Activated T-cell treated with anti-CD3 and anti-CD28 coated beads, Interleukin-2, amount 50 U/mL, for 48 hours (primary cell): ENCODE measurements at regions not wholly inside any gene's neighbourhood (a gene's known extent, or its start where the extent isn't known, plus 50 kb on each side); places are given as distances from the start of the nearest gene placed in this dataset.
"Not testable (repeated sequence)": the region's sequence is repeated elsewhere in the genome, so short reads cannot be mapped to it uniquely, and the experiment has no call there.

Experiments used
- DNase-seq, 2 experiments: peaks; one replicate each; pipeline ENCODE4 v3.0.0-alpha.2; 2020

DNA sequence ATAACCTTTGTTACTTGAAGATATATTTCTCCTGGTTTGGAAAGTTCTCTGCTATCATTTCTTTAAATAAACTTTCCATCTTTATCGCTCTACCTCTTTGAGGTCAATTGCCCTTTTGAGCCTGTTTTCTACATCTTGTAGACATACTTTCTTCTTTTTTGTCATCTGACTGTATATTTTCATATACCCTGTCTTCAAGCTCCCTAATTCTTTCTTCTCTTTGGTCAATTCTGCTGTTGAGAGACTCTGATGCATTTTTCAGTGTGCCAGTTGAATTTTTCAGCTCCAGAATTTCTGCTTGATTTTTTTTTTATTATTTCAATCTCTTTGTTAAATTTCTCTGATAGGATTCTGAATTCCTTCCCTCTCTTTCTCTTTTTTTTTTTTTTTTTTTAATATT lies 511.2 kb upstream of the GRAMD2B start:
- DNase-seq: no peak

DNA sequence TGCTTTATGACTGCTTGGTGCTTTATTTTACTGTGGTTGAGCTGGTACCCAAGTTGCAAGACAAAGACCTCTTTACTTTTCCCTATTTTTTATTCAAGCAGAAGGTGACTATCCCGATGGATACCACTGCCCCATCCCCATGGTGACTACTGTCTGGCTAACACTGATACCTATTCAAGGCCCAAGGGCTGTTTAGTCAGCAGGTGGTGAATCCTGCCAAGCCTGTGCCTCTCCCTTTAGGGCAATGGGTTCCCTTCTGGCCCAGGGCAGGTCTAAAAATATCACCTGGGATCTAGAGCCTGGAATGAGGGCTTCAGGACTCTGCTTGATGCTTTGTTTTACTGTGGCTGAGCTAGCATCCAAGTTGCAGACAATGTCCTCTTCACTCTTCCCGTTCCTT lies 510.0 kb upstream of the GRAMD2B start:
- DNase-seq: no peak

DNA sequence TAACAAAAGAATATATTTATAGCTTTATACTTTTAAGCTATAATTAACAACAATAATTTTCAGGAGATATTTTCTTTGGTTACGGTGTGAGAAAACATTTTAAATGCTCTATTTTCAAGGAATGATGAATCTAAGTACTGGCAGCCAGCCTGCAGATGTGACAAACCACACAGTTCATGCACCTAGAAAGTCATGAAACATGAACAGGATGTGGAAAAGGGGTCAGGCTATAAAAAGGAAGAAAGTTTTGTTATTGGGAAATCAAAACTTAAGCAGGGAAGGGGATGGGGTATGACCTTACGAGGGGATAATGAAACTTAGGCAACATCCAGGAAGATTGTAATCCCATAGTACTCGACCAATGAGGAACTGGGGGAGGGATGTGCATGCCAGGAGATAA lies 508.7 kb upstream of the GRAMD2B start:
- no peak for DNase-seq

DNA sequence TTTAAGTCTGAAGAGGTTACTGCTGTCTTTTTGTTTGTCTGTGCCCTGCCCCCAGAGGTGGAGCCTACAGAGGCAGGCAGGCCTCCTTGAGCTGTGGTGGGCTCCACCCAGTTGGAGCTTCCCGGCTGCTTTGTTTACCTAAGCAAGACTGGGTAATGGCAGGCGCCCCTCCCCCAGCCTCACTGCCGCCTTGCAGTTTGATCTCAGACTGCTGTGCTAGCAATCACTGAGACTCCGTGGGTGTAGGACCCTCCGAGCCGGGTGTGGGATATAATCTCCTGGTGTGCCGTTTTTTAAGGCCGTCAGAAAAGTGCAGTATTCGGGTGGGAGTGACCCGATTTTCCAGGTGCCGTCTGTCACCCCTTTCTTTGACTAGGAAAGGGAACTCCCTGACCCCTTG lies 499.3 kb upstream of the GRAMD2B start:
- not testable (repeated sequence) for DNase-seq

DNA sequence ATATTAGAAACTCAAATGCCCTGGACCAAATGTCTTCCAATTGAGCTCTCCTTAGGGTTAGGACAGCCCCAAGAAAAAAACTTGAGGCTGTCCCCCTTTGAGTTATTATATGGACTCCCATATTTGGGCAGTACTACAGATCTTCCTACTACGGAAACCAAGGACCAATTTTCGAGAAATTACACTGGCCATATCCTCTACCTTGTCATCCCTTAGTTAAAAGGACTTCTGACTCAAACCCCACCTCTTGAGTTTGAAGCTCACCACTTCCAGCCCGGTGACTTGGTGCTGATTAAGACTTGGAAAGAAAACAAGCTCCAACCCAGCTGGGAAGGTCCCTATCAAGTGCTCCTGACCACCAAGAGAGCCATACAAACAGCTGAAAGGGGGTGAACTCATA lies 497.0 kb upstream of the GRAMD2B start:
- DNase-seq: no peak

DNA sequence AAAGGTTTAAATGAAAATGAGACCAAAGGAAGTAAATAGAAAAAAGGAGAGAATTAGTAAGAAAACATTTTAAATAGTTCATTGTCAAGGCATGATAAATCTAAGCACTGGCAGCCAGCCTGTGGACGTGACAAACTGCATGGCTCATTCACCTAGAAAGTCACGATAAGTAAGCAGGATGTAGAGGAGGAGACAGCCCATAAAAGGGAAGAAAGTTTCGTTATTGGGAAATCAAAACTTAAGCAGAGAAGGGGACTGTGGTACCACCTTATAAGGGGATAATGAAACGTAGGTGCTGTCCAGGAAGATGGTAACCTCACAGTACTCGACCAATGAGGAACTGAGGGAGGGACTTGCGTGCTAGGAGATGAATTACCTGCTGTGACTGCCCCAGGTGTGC lies 494.5 kb upstream of the GRAMD2B start:
- DNase-seq: no peak

DNA sequence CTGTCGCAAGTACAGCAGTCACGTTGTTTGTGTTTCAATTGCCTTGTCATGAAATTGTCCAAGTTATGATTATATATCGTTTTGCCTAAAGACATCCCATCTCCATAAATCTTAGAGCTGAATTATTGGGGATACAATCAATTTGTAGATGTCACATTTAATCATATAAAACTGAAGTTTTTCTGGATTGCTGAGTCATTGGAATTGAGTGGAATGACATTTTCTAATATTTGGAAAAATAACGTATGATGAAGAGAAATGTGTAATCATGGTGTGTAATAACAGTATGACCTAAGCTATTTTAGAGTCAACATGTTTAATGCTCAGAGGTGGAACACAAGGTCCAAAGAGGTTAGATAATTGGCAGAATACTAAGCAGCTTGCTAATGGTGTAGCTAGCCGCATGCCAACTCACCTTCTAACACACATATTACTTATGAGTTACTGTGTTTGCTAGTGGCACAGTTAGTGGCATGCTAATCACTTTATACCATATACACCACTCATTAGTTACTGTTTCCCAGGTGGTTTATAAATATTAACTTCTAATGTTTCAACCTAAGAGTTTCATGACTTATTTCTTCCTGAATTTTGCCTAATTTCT lies 473.1 kb upstream of the GRAMD2B start:
- no peak for DNase-seq

DNA sequence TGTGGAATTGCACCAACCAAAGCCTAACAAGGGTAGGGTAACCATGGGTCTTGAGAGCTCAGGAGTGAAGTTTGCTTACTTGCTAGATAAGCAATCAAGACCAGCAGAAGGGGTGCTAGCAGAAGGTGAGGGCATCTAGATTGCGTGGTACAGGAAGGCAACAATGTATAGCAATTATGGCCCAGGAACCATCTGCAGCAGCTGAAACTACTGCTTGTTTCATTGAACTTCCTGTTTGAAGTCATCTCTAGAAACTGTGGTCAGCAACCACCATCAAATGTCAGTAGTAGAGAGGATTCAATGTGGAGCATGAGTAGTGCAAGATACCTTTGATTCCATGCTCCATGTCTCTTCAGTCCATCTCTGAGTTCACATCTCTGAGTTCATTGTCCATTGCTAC lies 462.1 kb upstream of the GRAMD2B start:
- no peak for DNase-seq

DNA sequence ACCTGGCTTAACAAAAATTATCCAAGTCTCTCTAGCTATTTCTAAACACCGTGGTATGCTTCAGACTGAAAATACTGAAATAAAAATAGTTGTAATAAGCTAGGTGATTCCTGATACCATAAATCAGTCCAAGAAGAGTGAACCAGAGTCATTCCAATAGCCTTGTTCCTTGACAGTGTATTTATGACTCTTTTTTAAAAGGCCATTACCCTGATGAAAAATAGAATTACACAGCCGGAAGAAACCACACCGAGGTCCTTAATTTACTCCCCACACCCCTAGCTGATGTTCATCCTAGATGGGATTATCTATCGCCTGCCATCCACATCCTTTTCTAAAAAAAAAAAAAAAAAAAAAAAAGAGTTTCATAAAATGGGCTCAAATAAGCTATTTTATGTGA lies 457.6 kb upstream of the GRAMD2B start:
- DNase-seq: no peak

DNA sequence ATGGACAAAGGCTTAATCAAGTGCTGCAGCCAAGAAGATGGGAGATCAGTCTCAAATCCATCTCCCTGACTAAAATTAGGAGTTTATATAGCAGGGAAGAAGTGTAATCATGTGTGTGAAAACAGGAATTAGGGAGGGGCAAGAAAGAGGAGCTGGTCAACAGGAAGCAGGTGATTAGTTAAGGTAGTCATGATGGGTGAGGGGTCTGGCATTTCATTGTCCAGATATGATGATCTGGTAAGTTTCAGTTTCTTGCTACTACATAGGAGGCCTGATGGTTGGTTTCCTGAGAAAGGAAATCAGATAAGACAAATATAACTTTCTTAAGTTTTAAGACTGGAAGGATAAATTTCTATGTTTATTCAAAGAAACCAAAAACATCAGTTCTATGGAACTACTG lies 455.6 kb upstream of the GRAMD2B start:
- DNase-seq: no peak

DNA sequence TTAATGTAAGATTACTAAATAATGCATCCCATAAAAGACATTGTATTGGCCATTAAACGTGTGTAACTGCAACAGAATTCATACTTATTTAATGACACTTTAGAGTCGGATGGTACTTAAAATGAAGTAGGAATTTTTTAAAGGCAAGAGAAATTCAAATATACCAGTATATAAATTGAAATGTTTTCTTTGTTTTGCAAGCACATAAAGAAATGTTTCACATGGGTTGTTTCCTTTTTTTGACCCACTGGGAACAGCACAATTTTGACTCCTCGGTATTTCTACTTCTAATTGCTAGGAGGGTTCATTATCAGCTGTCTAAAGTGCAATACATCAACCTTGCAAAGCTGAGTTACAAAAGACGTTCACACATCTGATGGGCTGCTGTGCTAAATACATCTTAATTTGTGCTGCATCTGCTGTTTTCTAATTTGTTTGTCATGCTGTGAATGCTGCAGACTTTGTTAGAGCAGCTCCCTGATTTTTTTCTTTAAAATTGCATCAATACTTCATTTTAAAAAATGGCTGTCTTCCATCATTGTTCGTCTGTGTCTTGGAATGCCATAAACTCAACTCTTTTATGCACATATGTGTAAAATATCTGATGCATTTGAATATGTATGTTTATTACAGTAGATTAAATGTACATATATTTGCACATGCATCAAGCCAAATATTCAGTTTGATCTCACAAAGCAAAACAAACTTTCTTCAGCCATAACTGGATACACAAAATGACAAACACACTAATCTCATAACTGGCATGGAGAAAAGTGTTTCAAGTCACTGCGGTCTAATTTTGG lies 454.0 kb upstream of the GRAMD2B start:
- no peak for DNase-seq

DNA sequence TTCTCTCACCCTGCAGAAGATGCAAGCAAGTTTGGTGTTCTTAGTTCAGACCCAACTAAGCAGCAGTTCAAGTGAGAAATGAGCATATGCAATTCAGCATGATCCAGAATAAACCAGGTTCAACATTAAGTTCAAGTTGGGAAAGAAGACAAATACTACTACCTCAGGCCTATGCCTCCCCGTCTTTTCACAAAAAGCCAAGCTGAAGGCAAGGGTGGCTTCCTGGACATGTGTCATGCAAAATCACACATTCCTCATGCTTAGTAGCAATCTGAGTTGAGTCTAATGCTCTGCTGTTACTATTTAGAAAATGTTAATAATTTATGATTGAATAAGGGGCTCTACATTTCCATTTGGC lies 453.4 kb upstream of the GRAMD2B start:
- no peak for DNase-seq

DNA sequence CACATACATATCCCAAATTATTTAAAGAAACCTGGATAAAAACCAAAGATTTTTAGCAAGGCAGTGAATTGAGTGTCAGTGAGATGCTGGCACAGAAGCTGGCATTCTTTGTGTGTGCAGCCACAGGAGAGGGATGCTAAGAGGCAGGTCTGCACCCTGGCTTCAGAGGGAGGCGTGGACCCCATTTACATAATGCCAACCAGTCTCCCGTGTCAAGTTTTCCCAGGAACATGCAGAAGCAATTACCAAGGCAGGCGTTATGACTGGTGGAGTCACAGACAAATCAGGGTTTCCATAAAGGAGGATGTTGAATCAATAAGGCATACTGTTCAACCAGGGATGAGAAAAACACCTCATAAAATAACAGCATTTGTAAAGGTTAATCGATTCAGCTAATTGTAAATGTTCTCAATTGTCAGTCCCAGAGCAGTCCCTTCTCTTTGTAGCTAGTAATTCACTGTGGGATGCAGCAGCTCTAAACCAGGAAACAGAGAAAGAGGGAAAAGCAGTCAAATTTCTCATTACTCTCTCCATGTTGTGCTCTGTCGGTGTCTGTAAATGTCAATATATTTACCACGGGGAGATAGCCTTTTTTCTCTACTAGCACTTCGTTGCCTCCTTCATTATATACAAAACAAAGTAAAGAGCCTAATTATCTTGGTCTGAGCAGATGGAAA lies 452.4 kb upstream of the GRAMD2B start:
- DNase-seq: no peak

DNA sequence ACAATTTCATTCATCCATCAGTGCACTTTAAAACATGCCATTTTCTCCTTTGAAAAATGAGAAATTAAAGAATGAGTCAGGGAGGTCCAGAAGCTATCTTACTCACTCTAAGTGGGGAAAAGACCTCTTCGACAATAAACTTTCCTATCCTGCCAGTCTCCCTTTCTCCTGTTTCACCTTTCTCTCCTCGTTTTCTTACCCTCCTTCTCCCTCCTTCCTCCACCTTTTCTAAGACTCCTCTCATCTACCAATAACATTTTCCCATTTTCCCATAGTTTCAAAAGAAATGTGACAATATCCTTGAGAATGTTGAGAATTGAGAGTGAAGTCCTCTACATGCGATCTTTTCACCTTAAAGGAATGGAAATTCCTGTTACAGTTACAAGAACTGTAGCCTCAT lies 450.5 kb upstream of the GRAMD2B start:
- DNase-seq: no peak

DNA sequence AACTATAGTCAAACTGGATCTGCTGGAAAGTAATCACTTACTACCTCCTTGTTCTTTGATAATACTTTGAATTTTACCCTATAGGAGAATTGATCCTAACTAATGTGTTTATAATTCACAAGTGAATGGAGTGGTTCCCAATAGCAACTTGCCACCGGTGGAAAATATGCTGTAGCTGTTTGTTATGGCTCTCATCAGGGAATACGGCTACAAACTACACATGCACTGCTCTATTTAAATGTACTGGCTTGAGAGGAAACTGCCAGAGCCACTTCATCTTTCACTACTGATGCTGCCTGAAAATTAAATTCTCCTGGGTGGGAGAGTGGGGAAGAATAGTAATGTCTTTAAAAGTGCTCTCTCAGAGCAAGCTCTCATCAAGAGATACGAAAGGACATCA lies 448.5 kb upstream of the GRAMD2B start:
- DNase-seq: no peak

DNA sequence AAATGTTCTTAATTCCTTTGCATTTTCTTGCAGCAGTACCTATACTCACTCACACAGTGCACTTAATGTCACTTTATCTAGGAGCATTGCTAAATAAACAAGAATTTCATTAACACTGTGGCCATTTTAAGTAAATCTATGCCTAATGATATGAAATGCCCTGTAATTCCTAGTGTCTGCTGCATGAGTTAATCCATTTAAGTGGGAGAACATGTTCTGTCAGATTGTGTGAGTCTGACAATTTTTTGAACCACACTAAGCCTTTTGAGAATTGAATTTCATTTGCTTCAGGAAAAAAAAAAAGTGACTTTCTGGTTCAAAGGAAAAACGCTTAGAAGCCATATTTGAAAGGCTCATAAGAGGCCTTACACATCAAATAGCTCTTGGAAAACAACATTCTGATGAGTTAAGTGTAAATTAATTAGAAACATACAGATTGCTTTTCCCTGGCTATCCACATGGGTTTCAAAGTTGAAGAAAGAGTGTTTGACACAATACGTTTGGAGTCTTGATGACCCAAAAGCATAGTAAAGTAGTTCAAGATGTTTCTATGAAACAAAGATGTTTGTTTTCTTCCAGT lies 446.7 kb upstream of the GRAMD2B start:
- DNase-seq: no peak

DNA sequence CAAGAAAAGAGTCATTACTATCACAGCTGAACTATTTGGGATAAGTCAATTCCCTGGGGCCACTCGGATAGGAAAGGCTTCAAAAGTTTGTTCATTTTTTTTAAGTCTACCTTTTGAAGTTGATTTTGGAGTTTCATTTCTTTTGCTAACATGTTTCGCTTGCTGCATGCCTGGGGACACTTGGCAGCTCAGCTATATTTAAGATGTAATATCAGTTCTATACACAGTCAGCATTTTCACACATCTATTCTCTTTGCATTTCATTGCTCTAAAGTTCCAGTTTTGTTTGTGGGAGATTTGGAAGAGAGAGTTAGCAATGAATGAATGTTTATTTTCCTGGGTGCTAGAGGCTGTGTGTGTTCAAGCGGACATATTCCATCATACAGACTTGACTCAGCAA lies 445.2 kb upstream of the GRAMD2B start:
- DNase-seq: no peak

DNA sequence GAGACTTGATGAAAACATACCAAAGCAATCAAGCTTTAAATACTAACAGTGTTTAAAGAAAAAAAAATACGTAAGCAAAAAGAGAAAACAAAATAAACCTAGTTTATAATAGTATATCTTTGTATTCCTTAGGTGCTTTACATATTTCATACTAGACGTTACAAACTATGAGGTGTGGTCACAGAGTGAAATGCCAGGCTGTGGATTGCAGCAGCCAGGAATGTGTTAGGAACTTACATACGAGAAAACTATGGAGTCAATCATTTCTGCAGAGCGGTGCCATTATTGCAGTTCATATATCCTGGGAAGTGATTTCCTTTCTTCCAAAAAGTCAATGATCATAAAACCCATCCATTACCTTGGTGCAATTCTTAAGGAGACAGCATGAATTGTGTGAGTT lies 443.6 kb upstream of the GRAMD2B start:
- no peak for DNase-seq

DNA sequence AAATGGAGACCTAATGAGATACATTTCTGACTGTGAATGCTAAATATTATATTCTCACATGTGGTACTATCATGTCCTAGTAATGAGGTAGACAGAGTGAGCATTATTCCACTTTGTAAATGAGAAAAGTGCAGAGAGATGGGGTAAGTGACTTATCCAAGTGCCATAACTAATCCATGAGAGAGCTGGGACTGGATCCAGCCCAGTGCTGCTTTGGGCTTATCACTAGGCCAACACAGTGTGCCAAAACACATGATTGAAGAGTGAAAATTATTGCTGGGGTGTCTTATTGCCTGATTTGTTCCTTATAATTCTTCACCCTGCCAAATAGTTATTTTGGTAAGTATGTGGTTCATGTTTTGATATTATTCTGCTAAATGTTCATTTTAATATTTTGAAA lies 442.2 kb upstream of the GRAMD2B start:
- no peak for DNase-seq

DNA sequence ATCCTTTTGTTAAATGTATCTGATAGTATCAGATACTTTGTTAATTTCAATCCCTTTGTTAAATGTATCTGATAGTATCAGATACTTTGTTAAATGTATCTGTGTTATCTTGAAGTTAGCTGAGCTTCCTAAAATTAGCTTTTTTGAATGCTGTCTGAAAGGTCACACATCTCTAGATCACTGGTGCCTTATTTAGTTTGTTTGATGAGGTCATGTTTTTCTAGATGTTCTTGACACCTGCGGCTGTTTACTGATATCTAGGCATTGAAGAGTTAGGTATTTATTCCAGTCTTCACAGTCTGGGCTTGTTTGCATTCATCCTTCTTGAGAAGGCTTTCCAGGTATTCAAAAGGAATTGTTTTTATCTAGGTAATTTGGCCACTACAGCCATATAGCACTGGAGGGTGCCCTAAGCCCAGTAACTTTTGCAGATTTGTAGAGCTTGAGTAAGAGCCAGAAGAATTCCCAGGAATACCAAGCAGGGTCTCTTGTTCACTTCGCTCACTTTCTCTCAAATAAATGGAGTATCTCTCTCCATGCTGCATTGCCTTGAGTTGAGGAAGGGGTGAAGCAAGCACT lies 435.4 kb upstream of the GRAMD2B start:
- no peak for DNase-seq

DNA sequence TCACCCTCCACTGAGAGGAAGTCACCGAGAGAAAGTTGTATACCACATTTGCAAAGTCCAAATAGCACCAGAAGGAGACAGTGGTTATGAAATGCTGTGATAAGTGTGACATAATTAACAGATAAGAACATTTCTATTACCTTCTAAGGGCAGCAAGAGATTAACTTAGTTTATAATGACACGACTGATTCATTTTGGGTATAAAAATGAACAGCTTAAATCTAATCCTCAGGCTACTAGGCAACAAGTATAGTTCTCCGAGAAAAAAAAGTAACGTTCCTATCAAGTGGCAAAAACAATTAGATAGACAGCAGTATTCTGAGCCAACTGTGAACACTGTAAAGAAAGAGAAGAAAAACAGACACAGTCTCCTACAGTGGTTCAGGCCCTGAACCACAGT lies 431.2 kb upstream of the GRAMD2B start:
- DNase-seq: no peak

DNA sequence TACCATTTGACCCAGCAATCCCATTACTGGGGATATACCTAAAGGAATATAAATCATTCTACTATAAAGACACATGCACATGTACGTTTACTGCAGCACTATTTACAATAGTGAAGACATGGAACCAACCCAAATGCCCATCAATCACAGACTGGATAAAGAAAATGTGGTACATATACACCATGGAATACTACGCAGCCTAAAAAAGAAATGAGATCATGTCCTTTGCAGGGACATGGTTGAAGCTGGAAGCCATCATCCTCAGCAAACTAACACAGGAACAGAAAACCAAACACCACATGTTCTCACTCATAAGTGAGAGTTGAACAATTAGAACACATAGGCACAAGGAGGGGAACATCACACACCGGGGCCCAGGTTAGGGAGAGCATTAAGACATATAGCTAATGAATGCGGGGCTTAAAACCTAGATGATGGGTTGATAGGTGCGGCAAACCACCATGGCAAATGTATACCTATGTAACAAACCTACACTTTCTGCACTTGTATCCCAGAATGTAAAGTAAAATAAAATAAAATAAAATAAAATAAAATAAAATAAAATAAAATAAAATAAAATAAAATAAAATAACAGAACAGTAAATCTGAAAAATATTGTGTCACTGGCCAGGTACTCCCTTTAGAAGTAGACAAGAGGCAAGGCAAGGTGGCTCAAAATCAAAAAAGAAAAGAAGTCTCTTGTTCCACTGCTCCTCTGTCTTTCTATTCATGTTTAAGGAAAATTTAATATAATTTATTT lies 423.8 kb upstream of the GRAMD2B start:
- DNase-seq: not testable (repeated sequence)

DNA sequence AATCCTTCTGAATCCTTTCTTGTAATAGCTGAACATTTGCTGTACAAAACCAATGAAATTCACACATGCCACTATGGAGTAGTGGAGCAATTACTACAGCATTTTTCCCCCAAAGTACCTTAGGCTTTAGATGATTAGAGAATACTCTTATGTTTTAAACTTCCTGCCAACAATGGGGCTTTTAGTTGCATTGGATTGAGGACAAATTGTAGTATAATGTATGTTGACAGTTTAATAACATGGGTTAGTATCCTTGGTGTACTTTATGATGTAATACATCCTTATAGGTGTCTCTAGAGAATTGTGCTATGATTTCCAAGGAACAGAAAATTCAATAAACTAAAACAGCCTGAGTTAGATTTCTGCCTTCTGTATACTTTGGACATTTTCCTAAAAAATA lies 422.7 kb upstream of the GRAMD2B start:
- no peak for DNase-seq
